Progenitor cell of endocrine pancreas (in vitro differentiated cells): ENCODE measurements at regions not wholly inside any gene's neighbourhood (a gene's known extent, or its start where the extent isn't known, plus 50 kb on each side); places are given as distances from the start of the nearest gene placed in this dataset.
A peak's percentile ranks its signal among the peaks of the same experiment; 100 is the strongest.

Experiments
- DNase-seq: peaks from one replicate; pipeline ENCODE4 v3.0.0; 2021; ENCODE audit warnings: low spot score; ENCODE audit not compliant: unreplicated experiment
- H3K27ac Mint-ChIP-seq: 2 replicates; pipeline ENCODE4 v1.8.0; 2021; ENCODE audit warnings: mild to moderate bottlenecking, moderate library complexity, mixed read lengths
- H3K27me3 Mint-ChIP-seq: 2 replicates; pipeline ENCODE4 v1.8.0; 2021; ENCODE audit warnings: mixed read lengths
- H3K36me3 Mint-ChIP-seq: 2 replicates; pipeline ENCODE4 v1.8.0; 2022; ENCODE audit warnings: mixed read lengths; ENCODE audit not compliant: insufficient read depth
- H3K4me1 Mint-ChIP-seq: 2 replicates; pipeline ENCODE4 v1.8.0; 2021; ENCODE audit warnings: low read depth, mixed read lengths
- H3K4me3 Mint-ChIP-seq: 2 replicates; pipeline ENCODE4 v1.8.0; 2021; ENCODE audit warnings: low read depth, mild to moderate bottlenecking, moderate library complexity, mixed read lengths
- H3K9me3 Mint-ChIP-seq: 2 replicates; pipeline ENCODE4 v1.8.0; 2021; ENCODE audit warnings: low read depth, mixed read lengths
- CTCF ChIP-seq: fragments of 200-600 bp; sonication (generic); IDR thresholded peaks from one replicate; pipeline ENCODE4 v1.5.0; 2021; ENCODE audit warnings: antibody characterized with exemption, mild to moderate bottlenecking; ENCODE audit not compliant: unreplicated experiment

DNA sequence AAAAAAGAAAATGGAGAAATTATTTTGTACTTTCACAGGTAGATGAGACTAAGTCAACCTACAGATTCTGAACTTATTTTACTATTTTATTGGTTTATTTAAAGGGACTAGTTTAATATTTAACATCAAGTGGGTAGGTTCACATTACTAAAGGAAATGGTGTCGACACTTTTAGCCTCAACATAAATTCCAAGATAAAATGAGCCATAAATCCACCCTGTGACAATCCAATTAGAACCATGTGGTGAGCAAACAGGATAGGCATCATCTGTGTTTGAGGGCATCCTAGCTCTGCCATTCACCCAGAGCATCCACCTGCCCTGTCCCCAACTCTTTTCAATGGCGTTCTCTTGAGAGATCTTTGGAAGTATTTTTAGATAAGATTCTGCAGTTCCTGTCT, 92.8 kb upstream of the PMFBP1 start:
- H3K4me3 Mint-ChIP-seq: no peak overlapping the region
- no peaks in the 10 kb centered on the region for H3K27me3 Mint-ChIP-seq
- peaks cover 4% of the 10 kb centered on the region for H3K4me1 Mint-ChIP-seq
- H3K27ac Mint-ChIP-seq: no peak overlapping the region
- DNase-seq: no peak
- peaks cover 3% of the 10 kb centered on the region for H3K9me3 Mint-ChIP-seq
- no peaks in the 10 kb centered on the region for H3K36me3 Mint-ChIP-seq
- TF ChIP-seq CTCF: no peak

- Mint-ChIP-seq H3K4me3 (no peak overlapping the region), H3K9me3 (no peaks in the 10 kb centered on the region), H3K27me3 (no peaks in the 10 kb centered on the region), H3K4me1 (no peaks in the 10 kb centered on the region), H3K27ac (no peak overlapping the region), H3K36me3 (no peaks in the 10 kb centered on the region)
- no peak for DNase-seq
- no peak for TF ChIP-seq CTCF
Measured at GRCh38 chr16:72262711-72263110, 90.8 kb upstream of the PMFBP1 start.

GRCh38 chr16:72261127-72261526, 89.2 kb upstream of the PMFBP1 start:
- Mint-ChIP-seq H3K4me1 (peaks cover 8% of the 10 kb centered on the region), H3K27me3 (no peaks in the 10 kb centered on the region), H3K36me3 (no peaks in the 10 kb centered on the region), H3K27ac (no peak overlapping the region), H3K4me3 (no peak overlapping the region), H3K9me3 (no peaks in the 10 kb centered on the region)
- no peak for DNase-seq
- no peak for TF ChIP-seq CTCF

DNA sequence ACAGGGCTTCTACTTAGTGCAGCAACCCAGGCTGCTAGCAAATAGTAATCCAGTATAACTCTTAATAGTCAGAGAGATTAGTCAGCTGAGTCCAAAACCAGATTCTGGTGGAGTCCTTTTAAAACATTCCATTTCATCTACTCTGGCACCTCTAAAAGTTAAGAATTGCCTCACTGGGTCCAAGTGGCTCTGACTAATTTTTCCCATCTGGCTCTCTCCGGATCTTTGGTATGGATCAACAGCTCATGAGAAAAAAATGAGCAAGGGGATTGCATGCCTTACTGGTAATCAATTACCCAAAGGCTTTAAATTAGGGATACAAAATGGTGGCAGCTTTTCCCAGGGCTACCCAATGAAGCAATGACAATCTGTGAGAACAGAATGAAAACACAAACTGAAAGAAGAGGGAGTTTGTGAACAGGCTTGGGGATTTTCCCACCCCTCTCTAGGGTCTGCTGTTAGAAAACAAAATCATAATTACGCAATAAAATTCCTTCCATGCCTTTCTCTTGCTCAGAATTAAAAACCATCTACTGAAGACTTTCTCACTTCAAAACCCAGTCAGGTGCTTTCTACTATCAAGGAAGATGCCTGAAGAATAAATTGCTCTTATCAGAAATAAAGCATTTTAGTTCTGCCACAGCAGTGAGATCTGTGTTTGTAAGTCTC, 84.6 kb upstream of the PMFBP1 start:
- Mint-ChIP-seq H3K4me1 (peaks cover 8% of the 10 kb centered on the region), H3K9me3 (no peaks in the 10 kb centered on the region), H3K27ac (peak overlapping the region; percentile 69), H3K36me3 (no peaks in the 10 kb centered on the region), H3K27me3 (no peaks in the 10 kb centered on the region), H3K4me3 (no peak overlapping the region)
- no peak for TF ChIP-seq CTCF
- DNase-seq: no peak

DNA sequence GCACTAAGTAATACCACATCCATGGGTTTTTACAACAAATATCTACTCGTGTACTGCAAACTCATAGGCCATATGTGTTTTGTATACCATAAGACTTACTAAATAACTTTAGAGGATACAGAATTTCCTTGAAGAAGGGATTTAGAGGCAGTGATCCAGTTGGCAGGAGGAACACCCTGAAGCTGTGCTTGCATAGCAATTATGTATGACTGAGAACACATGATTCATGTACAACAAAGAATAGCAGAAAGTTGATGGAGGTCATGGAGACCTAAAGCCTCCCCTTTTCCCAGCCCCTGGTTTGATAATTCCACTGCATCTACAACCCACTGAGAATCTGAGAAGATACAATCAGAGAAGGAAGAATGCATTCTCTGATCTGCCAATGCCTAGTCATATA, 83.8 kb upstream of the PMFBP1 start:
- Mint-ChIP-seq H3K9me3 (no peaks in the 10 kb centered on the region), H3K36me3 (no peaks in the 10 kb centered on the region), H3K27ac (no peak overlapping the region), H3K4me3 (no peak overlapping the region), H3K27me3 (no peaks in the 10 kb centered on the region), H3K4me1 (peaks cover 8% of the 10 kb centered on the region)
- no peak for DNase-seq
- TF ChIP-seq CTCF: no peak
